Adrenal gland (tissue), 9 donors: ENCODE measurements at regions not wholly inside any gene's neighbourhood (a gene's known extent, or its start where the extent isn't known, plus 50 kb on each side); places are given as distances from the start of the nearest gene placed in this dataset.
"Not testable (repeated sequence)": the region's sequence is repeated elsewhere in the genome, so short reads cannot be mapped to it uniquely, and the experiment has no call there.

ENCODE experiments used
- DNase-seq, 7 donors: peaks; one replicate each; pipeline ENCODE4 v3.0.0-alpha.2; 2019 to 2020
- H3K27ac ChIP-seq, 5 donors: fragments of 200-600 bp; sonication (generic) in 4 of 5; 1 replicate in 3 of 5; 2 replicates in 2 of 5; pipeline versions ENCODE4 v1.5.1 to v1.8.0; 2016 to 2020; ENCODE audit warnings: mild to moderate bottlenecking in 1 of 5
- H3K27me3 ChIP-seq: fragments of 200-600 bp; 2 replicates; pipeline ENCODE4 v1.8.0; 2021
- H3K36me3 ChIP-seq, 2 donors: fragments of 200-600 bp; replicated peaks in 1 of 2; 1 replicate in 1 of 2; 2 replicates in 1 of 2; pipeline versions ENCODE4 v1.5.1 to v1.8.0; 2018 to 2022
- H3K4me1 ChIP-seq, 2 donors: fragments of 200-600 bp; replicated peaks in 1 of 2; 1 replicate in 1 of 2; 2 replicates in 1 of 2; pipeline versions ENCODE4 v1.5.1 to v1.8.0; 2018 to 2021
- H3K4me3 ChIP-seq, 4 donors: fragments of 200-600 bp; sonication (generic) in 3 of 4; one replicate each; pipeline ENCODE4 v1.5.1; 2016 to 2018
- H3K9me3 ChIP-seq, 3 donors: fragments of 200-600 bp; sonication (generic) in 1 of 3; replicated peaks in 1 of 3; 1 replicate in 2 of 3; 2 replicates in 1 of 3; pipeline versions ENCODE4 v1.5.1 to v1.8.0; 2016 to 2021
- CTCF ChIP-seq, 6 experiments: fragments of 450-650 bp in 4 of 6; fragments of 200-600 bp in 2 of 6; sonication (generic) in 1 of 6; IDR thresholded peaks; 1 replicate in 5 of 6; 2 replicates in 1 of 6; pipeline versions ENCODE4 v1.5.1 to v1.8.0; 2016 to 2021; ENCODE audit warnings: antibody characterized with exemption in 6 of 6, mild to moderate bottlenecking in 2 of 6, moderate library complexity in 1 of 6
- POLR2A ChIP-seq, 2 donors: fragments of 450-650 bp; IDR thresholded peaks; one replicate each; pipeline ENCODE4 v1.6.1; 2017; ENCODE audit warnings: antibody characterized with exemption in 2 of 2, mild to moderate bottlenecking in 2 of 2, moderate library complexity in 1 of 2
- WGBS, 4 donors: extraction: QIAGEN DNeasy Blood & Tissue Kit in 2 of 4; methylation state at CpG; one replicate each; pipeline versions ENCODE4 v1.1.5 to v1.1.7; 2013 to 2017; 5-methylcytosine and 5-hydroxymethylcytosine counted together
- intact Hi-C, 2 donors: fragments of 100-400 bp; cut with DNase I; formaldehyde crosslinking; loops; one replicate each; pipeline versions ENCODE4 v1.14.1 to v1.15.0; 2022 to 2023
- donor health status: healthy with polysubstance abuse.
- donor health status: Bipolar disorder and iron deficiency.
- donor health status: DM: yes; HTN: yes; CAD: no.
- donor health status: DM: no; HTN: no; CAD: no.
- donor health status: DM: no; HTN: no; CAD: no.

GRCh38 chr6:15153191-15153590 is 92.7 kb upstream of the JARID2 start:
- no peak for DNase-seq
- Histone ChIP-seq H3K9me3 (no peaks in the 10 kb centered on the region), H3K27ac (no peak overlapping the region), H3K27me3 (no peaks in the 10 kb centered on the region), H3K36me3 (no peaks in the 10 kb centered on the region), H3K4me3 (no peak overlapping the region), H3K4me1 (no peaks in the 10 kb centered on the region)
- 89 to 96% (median 92%) methylated on average over 7 of the region's 7 CpGs for WGBS, 4 donors
- intact Hi-C loops = no loop called here
- TF ChIP-seq POLR2A (IDR thresholded peaks at IDR 0.05) = no peak
- no peak for TF ChIP-seq CTCF (IDR thresholded peaks at IDR 0.05)

DNA sequence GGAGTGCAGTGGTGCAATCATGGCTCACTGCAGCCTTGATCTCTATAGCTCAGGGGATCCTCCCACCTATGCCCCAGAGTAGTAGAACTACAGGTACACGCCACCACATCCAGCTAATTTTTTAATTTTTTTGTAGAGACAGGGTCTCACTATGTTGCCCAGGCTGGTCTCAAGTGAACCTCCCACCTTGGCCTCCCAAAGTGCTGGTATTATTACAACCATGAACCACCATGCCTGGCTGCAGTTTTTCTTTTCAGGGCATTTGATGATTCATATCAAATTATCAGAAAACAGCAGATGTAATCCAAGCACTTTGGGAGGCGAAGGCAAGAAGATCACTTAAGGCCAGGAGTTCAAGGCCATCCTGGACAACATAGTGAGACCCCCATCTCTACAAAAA is 88.4 kb upstream of the JARID2 start:
- H3K4me1 ChIP-seq = no peaks in the 10 kb centered on the region
- H3K27ac ChIP-seq = no peak overlapping the region
- no peak for TF ChIP-seq CTCF (IDR thresholded peaks at IDR 0.05)
- no peak for TF ChIP-seq POLR2A (IDR thresholded peaks at IDR 0.05)
- no peaks in the 10 kb centered on the region for H3K27me3 ChIP-seq
- intact Hi-C loops = no loop called here
- H3K4me3 ChIP-seq = no peak overlapping the region
- DNase-seq = no peak
- 86 to 93% (median 90%) methylated on average over 2 of the region's 2 CpGs for WGBS, 4 donors
- no peaks in the 10 kb centered on the region for H3K9me3 ChIP-seq
- no peaks in the 10 kb centered on the region for H3K36me3 ChIP-seq

DNA sequence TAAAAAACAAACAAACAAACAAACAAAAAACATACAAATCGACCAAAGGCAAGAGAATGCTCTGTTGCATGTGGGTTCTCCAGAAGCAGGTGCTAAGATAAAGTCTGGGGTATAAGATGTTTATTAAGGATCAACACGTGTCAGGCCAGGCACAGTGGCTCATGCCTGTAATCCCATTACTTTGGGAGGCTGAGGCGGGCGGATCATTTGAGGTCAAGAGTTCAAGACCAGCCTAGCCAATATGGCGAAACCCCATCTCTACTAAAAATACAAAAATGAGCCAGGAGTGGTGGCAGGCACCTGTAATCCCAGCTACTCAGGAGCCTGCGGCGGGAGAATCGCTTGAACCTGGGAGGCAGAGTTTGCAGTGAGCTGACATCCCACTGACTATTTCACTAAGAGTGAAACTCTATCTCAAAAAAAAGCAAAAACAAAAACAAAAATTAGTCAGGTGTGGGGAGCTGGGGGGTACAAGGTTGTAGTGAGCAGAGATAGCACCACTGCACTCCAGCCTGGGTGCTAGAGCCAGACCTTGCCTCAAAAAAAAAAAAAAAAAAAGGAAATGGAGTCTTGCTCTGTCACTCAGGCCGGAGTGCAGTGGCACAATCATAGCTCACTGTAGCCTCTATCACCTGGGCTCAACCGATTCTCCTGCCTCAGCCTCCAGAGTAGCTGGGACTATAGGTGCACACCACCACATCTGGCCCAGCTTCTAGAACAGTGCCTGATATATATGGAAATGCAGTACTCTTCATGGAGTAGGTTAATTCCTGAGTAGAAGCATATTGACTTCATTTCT is 86.8 kb upstream of the JARID2 start:
- 93 to 97% (median 95%) methylated on average over 10 of the region's 10 CpGs for WGBS, 4 donors
- H3K27ac ChIP-seq = no peak overlapping the region
- H3K27me3 ChIP-seq = no peaks in the 10 kb centered on the region
- no peaks in the 10 kb centered on the region for H3K4me1 ChIP-seq
- DNase-seq = no peak
- no peak overlapping the region for H3K4me3 ChIP-seq
- intact Hi-C loops = no loop called here
- TF ChIP-seq POLR2A (IDR thresholded peaks at IDR 0.05) (no peak), CTCF (IDR thresholded peaks at IDR 0.05) (no peak)
- H3K36me3 ChIP-seq = no peaks in the 10 kb centered on the region
- no peaks in the 10 kb centered on the region for H3K9me3 ChIP-seq

DNA sequence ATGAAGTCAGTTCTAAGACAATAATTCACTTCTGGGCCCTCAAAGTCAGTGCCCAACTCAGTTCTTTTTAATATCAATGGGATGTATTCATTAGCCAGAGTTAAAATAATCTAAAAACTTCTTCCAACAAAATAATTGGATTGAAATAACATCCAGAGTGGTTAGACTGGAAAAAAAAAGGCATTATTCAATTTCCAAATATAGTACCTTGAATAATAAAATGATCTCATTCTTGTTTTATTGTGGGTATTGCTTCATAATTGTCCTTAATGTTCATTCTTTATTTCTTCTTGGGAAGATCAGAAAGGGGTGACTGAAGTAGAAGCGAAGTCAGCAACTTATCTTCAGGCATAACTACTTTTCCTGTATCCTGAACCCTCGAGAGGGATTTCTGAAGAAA is 85.1 kb upstream of the JARID2 start:
- WGBS, 4 donors = 93 to 95% (median 94%) methylated on average over 2 of the region's 2 CpGs
- no peaks in the 10 kb centered on the region for H3K9me3 ChIP-seq
- H3K27ac ChIP-seq = no peak overlapping the region
- TF ChIP-seq POLR2A (IDR thresholded peaks at IDR 0.05) = no peak
- TF ChIP-seq CTCF (IDR thresholded peaks at IDR 0.05) = no peak
- intact Hi-C loops = loop anchor here in 1 of 2 donors (10.0 kb wide), 1 partner anchor 224 kb away; no protein-coding TSS in a partner anchor
- H3K4me1 ChIP-seq = no peaks in the 10 kb centered on the region
- H3K36me3 ChIP-seq = no peaks in the 10 kb centered on the region
- DNase-seq = no peak
- no peaks in the 10 kb centered on the region for H3K27me3 ChIP-seq
- no peak overlapping the region for H3K4me3 ChIP-seq

- H3K4me1 ChIP-seq, H3K4me3 ChIP-seq, H3K36me3 ChIP-seq, H3K27ac ChIP-seq, H3K9me3 ChIP-seq, H3K27me3 ChIP-seq, DNase-seq: not testable (repeated sequence)
- WGBS, 4 donors = 95 to 97% (median 96%) methylated on average over 6 of the region's 6 CpGs
- intact Hi-C loops = loop anchor here in 1 of 2 donors (10.0 kb wide), 1 partner anchor 220 kb away; no protein-coding TSS in a partner anchor
Measured at GRCh38 chr6:15164855-15165254, 81.0 kb upstream of the JARID2 start.
